GM12875 (cell line): ENCODE measurements at regions not wholly inside any gene's neighbourhood (a gene's known extent, or its start where the extent isn't known, plus 50 kb on each side); places are given as distances from the start of the nearest gene placed in this dataset.

Source experiments
- H3K4me3 ChIP-seq: one replicate; pipeline ENCODE4 v1.5.1; 2011; ENCODE audit warnings: low read depth, low read length, control low read depth
- CTCF ChIP-seq: IDR thresholded peaks from 2 replicates; pipeline ENCODE4 v1.5.1; 2011; ENCODE audit warnings: low read depth, mild to moderate bottlenecking, control low read depth, inconsistent platforms, low read length, moderate library complexity, borderline replicate concordance; ENCODE audit not compliant: insufficient read depth

GRCh38 chr1:214896921-214897320, 185.6 kb upstream of the KCNK2 start:
- no peak overlapping the region for H3K4me3 ChIP-seq
- no peak for TF ChIP-seq CTCF

GRCh38 chr1:214897581-214897980, 185.0 kb upstream of the KCNK2 start:
- TF ChIP-seq CTCF, result no peak
- H3K4me3 ChIP-seq, result no peak overlapping the region

- no peak overlapping the region for H3K4me3 ChIP-seq
- TF ChIP-seq CTCF, result no peak
Measured at GRCh38 chr1:214898161-214898560, 184.4 kb upstream of the KCNK2 start.

- no peak for TF ChIP-seq CTCF
- H3K4me3 ChIP-seq, result no peak overlapping the region
Measured at GRCh38 chr1:214898718-214899117, 183.8 kb upstream of the KCNK2 start.

GRCh38 chr1:214899908-214900460, 182.6 kb upstream of the KCNK2 start:
- no peak overlapping the region for H3K4me3 ChIP-seq
- TF ChIP-seq CTCF, result no peak

- no peak for TF ChIP-seq CTCF
- no peak overlapping the region for H3K4me3 ChIP-seq
Measured at GRCh38 chr1:214900590-214900989, 181.9 kb upstream of the KCNK2 start.

- TF ChIP-seq CTCF, result no peak
- no peak overlapping the region for H3K4me3 ChIP-seq
Measured at GRCh38 chr1:214901718-214902117, 180.8 kb upstream of the KCNK2 start.
